ENCODE measurements at regions not wholly inside any gene's neighbourhood (a gene's known extent, or its start where the extent isn't known, plus 50 kb on each side); places are given as distances from the start of the nearest gene placed in this dataset.
A peak's percentile ranks its signal among the peaks of the same experiment; 100 is the strongest.

GRCh38 chr7:52980129-52980528 lies 55.3 kb upstream of the POM121L12 start:
- TF ChIP-seq GATA2 (IDR thresholded peaks at IDR 0.05; ENCODE audit: low read depth, low read length) (no peak), GATA3 (IDR thresholded peaks at IDR 0.05; ENCODE audit: low read depth, low read length) (no peak)

- no peak for TF ChIP-seq GATA2 (IDR thresholded peaks at IDR 0.05; ENCODE audit: low read depth, low read length)
- no peak for TF ChIP-seq GATA3 (IDR thresholded peaks at IDR 0.05; ENCODE audit: low read depth, low read length)
Measured at GRCh38 chr7:52973126-52973525, 62.3 kb upstream of the POM121L12 start.

DNA sequence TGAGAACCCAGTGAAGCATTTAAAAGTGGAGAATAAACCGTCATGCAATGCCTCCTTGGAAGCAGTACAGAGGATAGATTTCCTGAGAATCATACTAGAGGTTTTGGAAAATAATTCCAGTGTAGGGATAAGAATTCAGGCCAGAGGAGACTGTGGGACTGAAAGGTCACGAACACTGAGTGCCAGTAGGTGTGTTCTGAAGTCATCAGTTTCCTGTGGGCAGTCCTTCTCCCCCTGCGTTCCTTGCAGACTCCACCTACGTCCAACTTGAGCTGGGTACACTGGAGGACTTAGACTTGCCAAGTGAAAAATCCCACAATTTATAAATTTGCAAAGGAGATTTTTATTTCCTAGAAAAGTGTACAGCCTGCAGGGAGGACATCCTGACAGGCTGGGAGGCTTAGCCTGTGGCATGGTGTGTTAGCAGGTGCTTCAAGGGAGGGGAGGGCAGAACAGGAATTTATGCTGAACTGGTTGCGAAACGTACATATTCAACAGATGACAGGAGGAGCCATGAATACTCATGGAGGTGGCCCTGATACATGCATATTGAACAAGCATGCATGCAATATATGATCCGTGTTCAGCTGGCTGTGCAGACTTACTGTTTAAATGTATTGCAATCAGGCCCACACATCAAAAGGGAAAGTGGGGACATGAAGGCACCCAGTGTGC lies 72.9 kb upstream of the POM121L12 start:
- TF ChIP-seq GATA2 (IDR thresholded peaks at IDR 0.05; ENCODE audit: low read depth, low read length) (no peak), GATA3 (IDR thresholded peaks at IDR 0.05; ENCODE audit: low read depth, low read length) (no peak)

- TF ChIP-seq GATA2 (IDR thresholded peaks at IDR 0.05; ENCODE audit: low read depth, low read length) (no peak), GATA3 (IDR thresholded peaks at IDR 0.05; ENCODE audit: low read depth, low read length) (no peak)
Measured at GRCh38 chr7:52961084-52961483, 74.3 kb upstream of the POM121L12 start.

DNA sequence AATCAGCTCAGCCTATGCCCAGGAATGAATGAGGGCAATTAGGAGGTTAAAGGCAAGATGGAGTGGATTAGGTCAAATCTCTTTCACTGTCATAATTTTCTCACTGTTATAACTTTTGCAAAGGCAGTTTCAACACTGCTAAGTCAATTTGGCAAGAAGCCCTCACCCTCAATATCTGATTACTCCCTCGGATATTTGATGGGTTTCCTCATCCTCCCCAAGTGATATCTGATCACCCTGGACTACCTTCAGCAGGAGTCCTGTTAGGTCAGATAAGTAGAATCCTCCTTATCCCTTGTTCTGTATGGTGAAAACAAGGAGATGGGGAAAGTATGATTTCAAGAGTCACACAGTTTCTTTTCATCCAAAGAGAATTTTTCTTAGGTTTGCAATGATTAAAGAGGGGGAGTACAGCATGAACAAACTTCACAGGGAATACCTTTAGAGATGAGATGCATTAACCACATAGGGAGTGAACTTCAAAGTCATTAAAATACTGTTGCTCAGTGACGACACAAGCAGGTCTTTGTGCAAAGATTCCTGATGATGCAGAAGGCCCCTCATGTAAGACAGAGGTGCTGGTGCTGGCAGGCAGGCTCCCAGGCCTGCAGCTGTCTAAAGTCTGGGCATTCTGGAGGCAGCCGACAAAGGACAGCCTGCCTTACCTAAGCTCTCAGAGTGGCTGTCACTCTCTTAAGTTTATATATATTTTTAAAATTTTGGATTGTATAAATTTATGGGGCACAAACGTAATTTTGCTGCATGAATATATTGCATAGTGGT lies 75.4 kb upstream of the POM121L12 start:
- TF ChIP-seq GATA2 (IDR thresholded peaks at IDR 0.05; ENCODE audit: low read depth, low read length) = no peak
- TF ChIP-seq GATA3 (IDR thresholded peaks at IDR 0.05; ENCODE audit: low read depth, low read length) = no peak

DNA sequence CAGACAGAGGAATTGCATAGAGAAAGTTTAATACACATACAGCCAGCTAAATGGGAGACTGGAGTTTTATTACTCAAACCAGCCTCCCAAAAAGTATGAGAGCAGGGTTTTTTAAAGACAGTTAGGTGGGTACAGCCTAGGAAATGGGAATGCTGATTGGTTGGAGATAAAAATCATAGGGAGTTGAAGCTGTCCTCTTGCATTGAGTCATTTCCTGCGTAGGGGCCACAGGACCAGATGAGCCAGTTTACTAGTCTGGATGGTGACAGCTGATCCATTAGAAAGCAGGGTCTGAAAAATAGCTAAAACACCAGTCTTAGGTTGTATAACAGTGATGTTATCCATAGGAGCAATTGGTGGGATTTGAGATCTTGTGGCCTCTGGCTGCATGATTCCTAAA lies 76.1 kb upstream of the POM121L12 start:
- no peak for TF ChIP-seq GATA2 (IDR thresholded peaks at IDR 0.05; ENCODE audit: low read depth, low read length)
- TF ChIP-seq GATA3 (IDR thresholded peaks at IDR 0.05; ENCODE audit: low read depth, low read length) = no peak

DNA sequence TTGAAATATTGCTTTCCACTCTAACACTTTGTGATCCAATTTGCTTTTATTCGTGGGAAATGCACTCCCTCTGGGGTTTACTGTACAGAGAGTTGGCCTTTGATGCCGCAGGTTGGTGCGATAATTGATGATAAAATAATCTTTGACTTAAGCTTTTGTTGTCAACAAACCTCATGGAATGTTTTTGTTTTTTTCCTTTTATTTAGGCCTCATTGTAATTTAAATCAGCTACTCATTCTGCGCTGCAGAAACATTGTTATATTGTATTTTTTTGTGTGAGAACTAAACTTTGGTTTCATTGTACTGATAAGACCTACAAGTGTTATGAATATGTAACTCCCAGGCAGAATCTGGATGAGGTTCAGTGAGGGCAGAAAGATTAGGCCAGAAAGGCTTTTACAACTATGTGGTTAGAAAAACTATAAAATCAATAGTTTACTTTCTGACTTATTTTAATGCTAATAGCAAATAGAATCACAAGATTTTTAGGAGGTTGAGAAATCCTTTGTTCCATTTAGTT lies 76.8 kb upstream of the POM121L12 start:
- TF ChIP-seq GATA3 (IDR thresholded peaks at IDR 0.05; ENCODE audit: low read depth, low read length) (no peak), GATA2 (IDR thresholded peaks at IDR 0.05; ENCODE audit: low read depth, low read length) (no peak)

DNA sequence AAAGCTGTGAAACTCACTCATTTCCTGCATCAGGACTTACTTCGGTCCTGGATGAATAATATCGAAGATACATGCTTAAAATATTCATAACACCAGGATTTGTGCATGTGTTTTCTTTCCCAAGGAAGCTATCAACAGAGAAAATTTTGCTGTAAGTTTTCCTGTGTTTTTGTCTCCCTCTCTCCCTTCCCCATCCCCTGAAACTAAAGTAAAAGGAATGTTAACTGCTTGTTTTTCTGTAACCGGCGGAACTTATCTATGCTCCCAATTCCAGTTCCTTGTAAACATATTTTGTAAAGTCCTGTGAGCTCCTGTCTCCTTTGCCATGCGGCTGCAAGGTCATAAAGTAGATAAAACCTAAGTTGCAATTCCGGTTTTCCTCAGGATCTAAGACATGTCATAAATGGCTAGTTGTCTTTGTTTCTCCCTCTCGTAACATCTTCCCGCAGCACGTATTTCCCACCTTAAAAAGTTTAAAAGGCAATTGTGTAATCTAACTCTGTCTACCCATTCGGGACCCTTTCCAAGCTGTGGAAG lies 79.0 kb upstream of the POM121L12 start:
- TF ChIP-seq GATA2 (IDR thresholded peaks at IDR 0.05; ENCODE audit: low read depth, low read length) = no peak
- TF ChIP-seq GATA3 (IDR thresholded peaks at IDR 0.05; ENCODE audit: low read depth, low read length) = no peak

DNA sequence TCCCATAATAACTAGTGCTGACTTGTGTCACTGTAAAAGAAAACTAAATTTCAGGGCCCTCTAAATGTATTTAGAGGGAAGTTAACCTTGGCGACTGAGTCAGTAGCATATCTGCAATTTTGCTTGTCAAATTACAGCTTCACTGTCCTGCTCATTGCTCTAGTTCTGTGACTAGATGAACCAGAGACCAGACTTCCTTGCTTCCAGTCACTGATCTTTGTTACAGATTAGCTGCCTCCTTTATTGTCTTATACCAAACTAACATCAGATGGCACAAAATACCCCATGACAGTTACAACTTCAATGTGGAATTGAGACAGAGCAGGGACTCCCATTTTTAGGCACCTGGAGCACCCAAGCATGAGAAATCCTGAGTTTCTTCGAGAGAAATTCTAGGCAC lies 79.9 kb upstream of the POM121L12 start:
- TF ChIP-seq GATA3 (IDR thresholded peaks at IDR 0.05; ENCODE audit: low read depth, low read length) (peak; percentile 64), GATA2 (IDR thresholded peaks at IDR 0.05; ENCODE audit: low read depth, low read length) (peak; percentile 55; the same call in 1 of the 2 replicates)

- no peak for TF ChIP-seq GATA3 (IDR thresholded peaks at IDR 0.05; ENCODE audit: low read depth, low read length)
- no peak for TF ChIP-seq GATA2 (IDR thresholded peaks at IDR 0.05; ENCODE audit: low read depth, low read length)
Measured at GRCh38 chr7:52944921-52945320, 90.5 kb upstream of the POM121L12 start.

GRCh38 chr7:52940481-52940880 lies 95.0 kb upstream of the POM121L12 start:
- no peak for TF ChIP-seq GATA2 (IDR thresholded peaks at IDR 0.05; ENCODE audit: low read depth, low read length)
- no peak for TF ChIP-seq GATA3 (IDR thresholded peaks at IDR 0.05; ENCODE audit: low read depth, low read length)

DNA sequence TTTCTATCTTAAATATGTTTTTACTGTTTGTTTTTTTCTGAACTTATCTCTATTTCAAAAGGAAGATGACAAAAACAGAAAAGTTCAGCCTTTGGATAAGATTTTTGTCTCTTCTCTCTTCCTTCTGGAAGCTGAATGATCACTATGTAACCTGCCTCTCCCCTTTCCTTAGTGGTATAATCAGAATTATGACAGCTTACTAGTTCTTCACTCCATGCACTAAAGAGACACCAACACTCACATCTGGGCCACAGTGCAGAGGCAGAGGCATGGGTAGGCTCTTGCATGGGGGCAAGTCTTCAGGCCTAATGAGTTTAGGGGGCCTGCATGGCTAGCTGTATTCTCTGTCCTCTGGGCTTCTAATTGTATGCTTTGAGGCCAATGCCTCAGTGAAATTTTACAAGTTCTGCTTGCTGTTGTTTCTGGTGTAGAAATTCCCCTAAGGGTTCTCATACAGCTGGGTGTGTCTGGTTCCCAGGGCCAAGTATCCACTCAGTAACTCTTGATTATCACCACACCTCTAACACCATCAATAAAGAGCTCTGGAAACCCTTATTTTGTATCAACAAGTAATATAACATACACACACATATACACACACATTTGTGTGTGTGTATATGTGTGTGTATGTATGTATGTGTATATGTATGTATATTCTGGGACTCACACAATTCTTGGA lies 96.8 kb upstream of the POM121L12 start:
- TF ChIP-seq GATA2 (IDR thresholded peaks at IDR 0.05; ENCODE audit: low read depth, low read length) (no peak), GATA3 (IDR thresholded peaks at IDR 0.05; ENCODE audit: low read depth, low read length) (no peak)

- TF ChIP-seq GATA2 (IDR thresholded peaks at IDR 0.05; ENCODE audit: low read depth, low read length) (no peak), GATA3 (IDR thresholded peaks at IDR 0.05; ENCODE audit: low read depth, low read length) (no peak)
Measured at GRCh38 chr7:52936750-52937149, 98.7 kb upstream of the POM121L12 start.

DNA sequence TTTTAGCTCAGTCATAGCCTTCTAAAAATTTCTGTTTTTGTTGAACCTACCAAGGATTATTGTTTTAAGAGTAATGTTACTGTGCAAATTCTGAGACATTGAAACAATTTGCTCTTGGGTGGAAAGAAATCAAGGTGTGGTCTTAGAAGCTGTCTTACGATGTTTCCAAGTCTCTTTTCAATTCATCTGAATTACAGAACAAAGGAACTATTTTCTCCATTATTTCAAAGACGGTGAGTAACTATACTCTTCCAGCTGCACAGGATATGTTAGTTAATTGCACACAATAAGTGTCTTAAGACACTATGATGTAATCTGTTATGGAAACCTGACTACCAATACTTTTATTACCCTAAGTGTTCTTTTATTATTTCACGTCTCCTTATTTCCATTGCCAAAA lies 106.8 kb upstream of the POM121L12 start:
- no peak for TF ChIP-seq GATA3 (IDR thresholded peaks at IDR 0.05; ENCODE audit: low read depth, low read length)
- TF ChIP-seq GATA2 (IDR thresholded peaks at IDR 0.05; ENCODE audit: low read depth, low read length) = no peak
